ENCODE measurements at regions not wholly inside any gene's neighbourhood (a gene's known extent, or its start where the extent isn't known, plus 50 kb on each side); places are given as distances from the start of the nearest gene placed in this dataset.

- H3K4me1 Mint-ChIP-seq: peaks cover 57% of the 10 kb centered on the region
- Histone ChIP-seq H3K4me2 (peak overlapping the region; percentile 75), H4K20me1 (replicated peaks; ENCODE audit: insufficient read depth) (0 out of 2 replicates have a peak, but pooled peaks cover 8% of the 10 kb centered on the region), H2AFZ (no peak overlapping the region), H3K4me3 (peak overlapping the region; percentile 66), H3F3A (replicated peaks; ENCODE audit: low read depth) (no peaks in the 10 kb centered on the region; the same call in 1 of the 2 replicates), H3K4me1 (ENCODE audit: insufficient read depth) (peaks cover 69% of the 10 kb centered on the region), H3K36me3 (ENCODE audit: insufficient read depth) (no peaks in the 10 kb centered on the region), H3K27me3 (ENCODE audit: insufficient read depth) (no peaks in the 10 kb centered on the region), H3K27ac (ENCODE audit: low read depth) (peak overlapping the region; percentile 70), H3K9me2 (ENCODE audit: insufficient read depth) (no peaks in the 10 kb centered on the region), H3K79me2 (replicated peaks; ENCODE audit: insufficient read depth) (peaks cover 57% of the 10 kb centered on the region)
- TF ChIP-seq ZNF462 (CRISPR knock-in tag; IDR thresholded peaks at IDR 0.05) (peak; percentile 66; the same call in 1 of the 2 replicates), CREB1 (CRISPR knock-in tag; IDR thresholded peaks at IDR 0.05; ENCODE audit: low read depth) (no peak)
- no peaks in the 10 kb centered on the region for H3K9me3 Mint-ChIP-seq
- peaks cover 9% of the 10 kb centered on the region for H3K27me3 Mint-ChIP-seq (ENCODE audit: insufficient read depth, low read depth, poor library complexity)
- ATAC-seq (peak; percentile 61), DNase-seq (ENCODE audit: low spot score) (peak; percentile 65)
- H3K36me3 Mint-ChIP-seq (ENCODE audit: low read depth): no peaks in the 10 kb centered on the region
- peak overlapping the region; percentile 46 for H3K27ac Mint-ChIP-seq
- H3K4me3 Mint-ChIP-seq: peak overlapping the region; percentile 89
These were observed 105.0 kb upstream of the BEND6 start for GRCh38 chr6:56849896-56850295.

DNA sequence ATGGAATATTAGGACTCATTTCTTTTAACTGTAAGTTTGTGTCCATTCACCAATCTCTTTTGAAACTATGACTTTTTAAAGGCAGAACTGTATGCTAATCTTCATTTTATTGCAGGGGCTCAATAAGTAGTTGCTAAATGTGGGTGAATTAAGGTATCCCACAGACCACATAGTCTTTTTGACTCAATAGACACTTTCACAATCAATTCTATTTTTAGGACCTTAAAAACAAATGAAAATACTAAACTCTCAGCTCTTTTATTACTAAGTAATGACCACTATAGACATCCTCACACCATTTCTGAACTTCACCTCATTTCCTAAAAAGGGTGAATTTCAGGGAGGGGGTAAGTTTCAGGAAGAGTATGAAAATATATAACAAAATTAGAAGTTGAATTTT, 106.8 kb upstream of the BEND6 start:
- no peak overlapping the region for H3K4me2 ChIP-seq
- H3K4me3 ChIP-seq: no peak overlapping the region
- H2AFZ ChIP-seq: no peak overlapping the region
- H4K20me1 ChIP-seq (replicated peaks; ENCODE audit: insufficient read depth): 0 out of 2 replicates have a peak, but pooled peaks cover 8% of the 10 kb centered on the region
- H3K27me3 Mint-ChIP-seq (ENCODE audit: insufficient read depth, low read depth, poor library complexity): peaks cover 14% of the 10 kb centered on the region
- H3K36me3 Mint-ChIP-seq (ENCODE audit: low read depth): no peaks in the 10 kb centered on the region
- H3K79me2 ChIP-seq (replicated peaks; ENCODE audit: insufficient read depth): peaks cover 59% of the 10 kb centered on the region
- H3K4me1 Mint-ChIP-seq: peaks cover 50% of the 10 kb centered on the region
- H3F3A ChIP-seq (replicated peaks; ENCODE audit: low read depth): no peaks in the 10 kb centered on the region; the same call in 1 of the 2 replicates
- DNase-seq (ENCODE audit: low spot score): no peak
- H3K9me3 Mint-ChIP-seq: no peaks in the 10 kb centered on the region
- H3K27ac ChIP-seq (ENCODE audit: low read depth): no peak overlapping the region
- no peak overlapping the region for H3K4me3 Mint-ChIP-seq
- H3K9me2 ChIP-seq (ENCODE audit: insufficient read depth): no peaks in the 10 kb centered on the region
- ATAC-seq: no peak
- H3K27me3 ChIP-seq (ENCODE audit: insufficient read depth): no peaks in the 10 kb centered on the region
- peaks cover 66% of the 10 kb centered on the region for H3K4me1 ChIP-seq (ENCODE audit: insufficient read depth)
- H3K27ac Mint-ChIP-seq: no peak overlapping the region
- no peaks in the 10 kb centered on the region for H3K36me3 ChIP-seq (ENCODE audit: insufficient read depth)
- TF ChIP-seq ETS1 (IDR thresholded peaks at IDR 0.05) (no peak), NANOG (IDR thresholded peaks at IDR 0.05; ENCODE audit: borderline replicate concordance) (no peak), POLR2AphosphoS5 (IDR thresholded peaks at IDR 0.05; ENCODE audit: low read depth) (no peak), EZH2 (IDR thresholded peaks at IDR 0.05; ENCODE audit: low read depth, unreplicated experiment) (no peak), STAT1 (IDR thresholded peaks at IDR 0.05; ENCODE audit: unreplicated experiment) (no peak), CREB1 (CRISPR knock-in tag; IDR thresholded peaks at IDR 0.05; ENCODE audit: low read depth) (no peak), ZNF331 (CRISPR knock-in tag; IDR thresholded peaks at IDR 0.05; ENCODE audit: low read depth) (no peak), ZNF114 (CRISPR knock-in tag; IDR thresholded peaks at IDR 0.05) (no peak), JUNB (IDR thresholded peaks at IDR 0.05; ENCODE audit: unreplicated experiment) (no peak)
- TF ChIP-seq, protein P1, sequence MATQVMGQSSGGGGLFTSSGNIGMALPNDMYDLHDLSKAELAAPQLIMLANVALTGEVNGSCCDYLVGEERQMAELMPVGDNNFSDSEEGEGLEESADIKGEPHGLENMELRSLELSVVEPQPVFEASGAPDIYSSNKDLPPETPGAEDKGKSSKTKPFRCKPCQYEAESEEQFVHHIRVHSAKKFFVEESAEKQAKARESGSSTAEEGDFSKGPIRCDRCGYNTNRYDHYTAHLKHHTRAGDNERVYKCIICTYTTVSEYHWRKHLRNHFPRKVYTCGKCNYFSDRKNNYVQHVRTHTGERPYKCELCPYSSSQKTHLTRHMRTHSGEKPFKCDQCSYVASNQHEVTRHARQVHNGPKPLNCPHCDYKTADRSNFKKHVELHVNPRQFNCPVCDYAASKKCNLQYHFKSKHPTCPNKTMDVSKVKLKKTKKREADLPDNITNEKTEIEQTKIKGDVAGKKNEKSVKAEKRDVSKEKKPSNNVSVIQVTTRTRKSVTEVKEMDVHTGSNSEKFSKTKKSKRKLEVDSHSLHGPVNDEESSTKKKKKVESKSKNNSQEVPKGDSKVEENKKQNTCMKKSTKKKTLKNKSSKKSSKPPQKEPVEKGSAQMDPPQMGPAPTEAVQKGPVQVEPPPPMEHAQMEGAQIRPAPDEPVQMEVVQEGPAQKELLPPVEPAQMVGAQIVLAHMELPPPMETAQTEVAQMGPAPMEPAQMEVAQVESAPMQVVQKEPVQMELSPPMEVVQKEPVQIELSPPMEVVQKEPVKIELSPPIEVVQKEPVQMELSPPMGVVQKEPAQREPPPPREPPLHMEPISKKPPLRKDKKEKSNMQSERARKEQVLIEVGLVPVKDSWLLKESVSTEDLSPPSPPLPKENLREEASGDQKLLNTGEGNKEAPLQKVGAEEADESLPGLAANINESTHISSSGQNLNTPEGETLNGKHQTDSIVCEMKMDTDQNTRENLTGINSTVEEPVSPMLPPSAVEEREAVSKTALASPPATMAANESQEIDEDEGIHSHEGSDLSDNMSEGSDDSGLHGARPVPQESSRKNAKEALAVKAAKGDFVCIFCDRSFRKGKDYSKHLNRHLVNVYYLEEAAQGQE (IDR thresholded peaks at IDR 0.05; ENCODE audit: unreplicated experiment): no peak

Measured in GM23338 (cell line).